Right lobe of liver (tissue), 6 donors: ENCODE measurements at regions not wholly inside any gene's neighbourhood (a gene's known extent, or its start where the extent isn't known, plus 50 kb on each side); places are given as distances from the start of the nearest gene placed in this dataset.

Experiments used
- ATAC-seq, 4 donors: fragments of 200-7000 bp; cut with Tn5 transposase; one replicate each; pipeline ENCODE4 v1.9.1; 2020; ENCODE audit warnings: mild to moderate bottlenecking in 4 of 4, moderate library complexity in 4 of 4
- DNase-seq, 3 donors: peaks; one replicate each; pipeline ENCODE4 v3.0.0-alpha.2; 2020
- H3K27ac ChIP-seq, 3 donors: fragments of 200-600 bp; one replicate each; pipeline ENCODE4 v1.8.0; 2022
- H3K27me3 ChIP-seq, 2 donors: fragments of 200-600 bp; one replicate each; pipeline ENCODE4 v1.8.0; 2022
- H3K36me3 ChIP-seq, 4 donors: fragments of 200-600 bp; sonication (generic) in 1 of 4; one replicate each; pipeline versions ENCODE4 v1.5.1 to v1.8.0; 2017 to 2022; ENCODE audit warnings: control low read depth in 1 of 4
- H3K4me1 ChIP-seq, 4 donors: fragments of 200-600 bp; sonication (generic) in 1 of 4; one replicate each; pipeline versions ENCODE4 v1.5.1 to v1.8.0; 2017 to 2022; ENCODE audit warnings: control low read depth in 1 of 4
- H3K4me3 ChIP-seq, 3 donors: fragments of 200-600 bp; one replicate each; pipeline ENCODE4 v1.8.0; 2022
- H3K9me3 ChIP-seq, 4 donors: fragments of 200-600 bp; sonication (generic) in 1 of 4; one replicate each; pipeline versions ENCODE4 v1.5.1 to v1.8.0; 2017 to 2022; ENCODE audit warnings: control low read depth in 1 of 4
- CTCF ChIP-seq, 4 donors: fragments of 200-600 bp in 3 of 4; fragments of 450-650 bp in 1 of 4; IDR thresholded peaks; one replicate each; pipeline versions ENCODE4 v1.5.1 to v1.8.0; 2016 to 2022; ENCODE audit warnings: antibody characterized with exemption in 4 of 4, mild to moderate bottlenecking in 2 of 4
- POLR2A ChIP-seq: fragments of 450-650 bp; IDR thresholded peaks from one replicate; pipeline ENCODE4 v1.6.1; 2017; ENCODE audit warnings: antibody characterized with exemption, mild to moderate bottlenecking
- WGBS: methylation state at CpG from one replicate; pipeline ENCODE4 v1.1.6; 2018; ENCODE audit warnings: low coverage, low lambda C conversion rate; ENCODE audit not compliant: insufficient coverage; ENCODE audit errors: missing lambda C conversion rate; 5-methylcytosine and 5-hydroxymethylcytosine counted together
- intact Hi-C, 2 donors: fragments of 100-400 bp; cut with DNase I; formaldehyde crosslinking; loops; one replicate each; pipeline versions ENCODE4 v1.11.2 to v1.14.1; 2022
- donor health status: DM: no; HTN: yes; CAD: no.
- donor health status: DM: no; HTN: no; CAD: no.
- donor health status: DM: no; HTN: no; CAD: no.
- donor health status: DM: no; HTN: yes; CAD: no.
- donor health status: DM: no; HTN: yes; CAD: no.

- Histone ChIP-seq H3K27me3 (no peaks in the 10 kb centered on the region), H3K4me1 (no peaks in the 10 kb centered on the region), H3K4me3 (no peak overlapping the region), H3K9me3 (no peaks in the 10 kb centered on the region), H3K27ac (no peak overlapping the region), H3K36me3 (no peaks in the 10 kb centered on the region)
- DNase-seq (no peak), ATAC-seq (no peak)
- intact Hi-C loops: no loop called here
- WGBS: 24% methylated on average over 1 of the region's 1 CpG
- TF ChIP-seq POLR2A: no peak
- no peak for TF ChIP-seq CTCF (IDR thresholded peaks at IDR 0.05)
These were observed 533.8 kb downstream of the FBXO15 start for GRCh38 chr18:73613706-73614340.

GRCh38 chr18:73597832-73598615 lies 549.6 kb downstream of the FBXO15 start:
- no peak for TF ChIP-seq CTCF (IDR thresholded peaks at IDR 0.05)
- no peak for TF ChIP-seq POLR2A
- H3K4me3 ChIP-seq: no peak overlapping the region
- no peak for ATAC-seq
- H3K36me3 ChIP-seq: no peaks in the 10 kb centered on the region
- no peaks in the 10 kb centered on the region for H3K9me3 ChIP-seq
- no peak overlapping the region for H3K27ac ChIP-seq
- no peaks in the 10 kb centered on the region for H3K4me1 ChIP-seq
- no peak for DNase-seq
- 64% methylated on average over 7 of the region's 7 CpGs for WGBS
- H3K27me3 ChIP-seq: no peaks in the 10 kb centered on the region
- intact Hi-C loops: no loop called here

- intact Hi-C loops: no loop called here
- DNase-seq (no peak), ATAC-seq (no peak)
- no peak for TF ChIP-seq CTCF (IDR thresholded peaks at IDR 0.05)
- TF ChIP-seq POLR2A: no peak
- no peak overlapping the region for H3K4me3 ChIP-seq
- no peaks in the 10 kb centered on the region for H3K27me3 ChIP-seq
- H3K4me1 ChIP-seq: no peaks in the 10 kb centered on the region
- no peaks in the 10 kb centered on the region for H3K36me3 ChIP-seq
- no peaks in the 10 kb centered on the region for H3K9me3 ChIP-seq
- WGBS: 65% methylated on average over 3 of the region's 4 CpGs
- H3K27ac ChIP-seq: no peak overlapping the region
These were observed 552.9 kb downstream of the FBXO15 start for GRCh38 chr18:73594749-73595148.

GRCh38 chr18:73593207-73593606 lies 554.4 kb downstream of the FBXO15 start:
- intact Hi-C loops: no loop called here
- no peak overlapping the region for H3K27ac ChIP-seq
- no peak for DNase-seq
- 45% methylated on average over 2 of the region's 2 CpGs for WGBS
- H3K4me3 ChIP-seq: no peak overlapping the region
- TF ChIP-seq POLR2A (no peak), CTCF (IDR thresholded peaks at IDR 0.05) (no peak)
- no peaks in the 10 kb centered on the region for H3K4me1 ChIP-seq
- no peak for ATAC-seq
- H3K27me3 ChIP-seq: no peaks in the 10 kb centered on the region
- H3K36me3 ChIP-seq: no peaks in the 10 kb centered on the region
- H3K9me3 ChIP-seq: no peaks in the 10 kb centered on the region
